ENCODE measurements at regions not wholly inside any gene's neighbourhood (a gene's known extent, or its start where the extent isn't known, plus 50 kb on each side); places are given as distances from the start of the nearest gene placed in this dataset.
A peak's percentile ranks its signal among the peaks of the same experiment; 100 is the strongest.

- TF ChIP-seq CTCF (IDR thresholded peaks at IDR 0.05; ENCODE audit: low read depth, low read length) = no peak
- no peak for DNase-seq (ENCODE audit: low read depth in 2 of 2)
- H3K4me3 ChIP-seq (replicated peaks in 1 of 2; ENCODE audit: low read depth in 2 of 2, low read length in 2 of 2) = no peak overlapping the region
Observed at GRCh38 chr10:64112701-64113355, 591.6 kb downstream of the REEP3 start.

- no peak for DNase-seq (ENCODE audit: low read depth in 2 of 2)
- no peak for TF ChIP-seq CTCF (IDR thresholded peaks at IDR 0.05; ENCODE audit: low read depth, low read length)
- H3K4me3 ChIP-seq (replicated peaks in 1 of 2; ENCODE audit: low read depth in 2 of 2, low read length in 2 of 2) = no peak overlapping the region
Observed at GRCh38 chr10:64113375-64113774, 592.2 kb downstream of the REEP3 start.

GRCh38 chr10:64113792-64114191 is 592.6 kb downstream of the REEP3 start:
- no peak for DNase-seq (ENCODE audit: low read depth in 2 of 2)
- TF ChIP-seq CTCF (IDR thresholded peaks at IDR 0.05; ENCODE audit: low read depth, low read length) = no peak
- no peak overlapping the region for H3K4me3 ChIP-seq (replicated peaks in 1 of 2; ENCODE audit: low read depth in 2 of 2, low read length in 2 of 2)

GRCh38 chr10:64115471-64115870 is 594.3 kb downstream of the REEP3 start:
- no peak for TF ChIP-seq CTCF (IDR thresholded peaks at IDR 0.05; ENCODE audit: low read depth, low read length)
- DNase-seq (ENCODE audit: low read depth in 2 of 2) = no peak
- H3K4me3 ChIP-seq (replicated peaks in 1 of 2; ENCODE audit: low read depth in 2 of 2, low read length in 2 of 2) = no peak overlapping the region

GRCh38 chr10:64115908-64116643 is 594.9 kb downstream of the REEP3 start:
- no peak overlapping the region for H3K4me3 ChIP-seq (replicated peaks in 1 of 2; ENCODE audit: low read depth in 2 of 2, low read length in 2 of 2)
- TF ChIP-seq CTCF (IDR thresholded peaks at IDR 0.05; ENCODE audit: low read depth, low read length) = peak; percentile 62
- peak; percentile 1 to 36 for DNase-seq (ENCODE audit: low read depth in 2 of 2)

GRCh38 chr10:64116707-64117106 is 595.5 kb downstream of the REEP3 start:
- no peak for TF ChIP-seq CTCF (IDR thresholded peaks at IDR 0.05; ENCODE audit: low read depth, low read length)
- DNase-seq (ENCODE audit: low read depth in 2 of 2) = peak in 1 of 2 donors; percentile 2
- H3K4me3 ChIP-seq (replicated peaks in 1 of 2; ENCODE audit: low read depth in 2 of 2, low read length in 2 of 2) = no peak overlapping the region
